ENCODE measurements at regions not wholly inside any gene's neighbourhood (a gene's known extent, or its start where the extent isn't known, plus 50 kb on each side); places are given as distances from the start of the nearest gene placed in this dataset.
A peak's percentile ranks its signal among the peaks of the same experiment; 100 is the strongest.

DNA sequence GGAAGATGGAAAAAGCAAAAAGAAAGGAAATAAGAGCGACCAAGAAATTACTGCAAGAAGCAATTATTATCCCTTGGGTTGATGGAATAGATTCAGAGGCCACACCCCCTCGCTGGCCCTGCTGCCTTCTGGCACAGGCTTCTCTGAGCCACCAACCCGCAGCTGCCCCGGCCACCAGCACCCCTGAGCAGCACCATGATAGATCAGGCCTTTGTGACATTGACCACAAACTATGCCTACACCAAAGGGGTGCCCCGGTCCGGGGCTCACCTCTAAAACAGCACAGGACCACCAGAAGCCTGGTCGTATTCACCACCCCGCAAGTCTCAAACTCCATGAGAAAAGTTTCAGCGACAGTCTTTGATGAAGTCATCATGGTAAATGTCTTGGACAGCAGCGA lies 1059.3 kb downstream of the SLITRK1 start:
- no peak for DNase-seq (ENCODE audit: low read depth)

DNA sequence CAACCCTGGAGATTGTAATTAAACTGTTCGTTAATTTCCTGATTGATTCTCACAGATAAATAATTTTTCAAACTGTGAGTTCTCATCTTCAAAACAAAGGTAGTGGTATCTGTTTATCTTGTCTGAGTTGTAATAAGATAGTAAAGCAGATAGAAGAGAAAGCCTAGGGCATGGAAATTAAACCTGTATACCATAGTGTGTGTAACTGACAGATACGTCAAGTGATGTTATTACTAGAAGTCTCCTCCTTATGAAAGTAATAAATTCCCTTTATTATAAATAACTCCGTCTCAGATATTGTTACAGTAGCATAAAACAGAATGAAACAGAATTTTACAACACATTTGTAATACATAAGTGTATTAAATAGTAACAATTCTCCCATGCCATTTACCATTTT lies 1065.1 kb downstream of the SLITRK1 start:
- no peak for DNase-seq (ENCODE audit: low read depth)

DNA sequence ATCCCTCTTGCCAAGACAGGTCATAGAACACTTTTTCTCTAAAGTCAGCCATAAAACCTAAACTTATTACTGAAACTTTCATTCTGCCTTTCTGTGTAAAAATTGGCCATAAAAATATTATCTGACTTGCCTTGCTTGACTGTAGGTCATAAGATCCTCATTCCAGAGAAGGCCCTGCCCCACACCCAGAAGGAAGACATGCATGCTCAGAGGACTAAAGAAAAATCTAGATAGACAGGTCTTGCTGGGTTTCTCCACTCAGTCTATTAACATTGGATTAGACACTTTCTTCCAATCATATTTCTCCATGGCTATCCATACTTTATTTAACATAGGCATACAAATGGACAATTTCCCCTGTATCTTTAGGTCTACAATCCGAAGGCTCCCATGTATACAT lies 1066.5 kb downstream of the SLITRK1 start:
- DNase-seq (ENCODE audit: low read depth): no peak

DNA sequence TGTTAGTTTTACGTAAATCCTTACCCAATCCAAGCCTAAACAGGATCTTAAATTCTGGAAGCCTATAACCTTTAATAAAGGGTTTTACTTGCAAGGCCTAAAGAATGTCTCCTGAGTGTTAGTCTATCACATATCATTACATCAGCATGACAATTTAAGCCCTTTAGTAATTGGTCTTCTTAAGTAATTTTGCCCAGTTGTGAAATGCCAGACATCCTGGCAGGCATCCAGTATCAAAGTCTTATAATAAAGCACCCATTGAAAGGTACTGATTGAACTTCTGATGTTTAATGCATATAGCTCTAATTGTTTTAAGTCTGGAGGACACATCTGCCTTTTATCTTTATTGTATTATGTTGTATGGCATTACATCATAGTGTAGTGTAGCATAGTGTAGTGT lies 1078.9 kb downstream of the SLITRK1 start:
- peak; percentile 9 for DNase-seq (ENCODE audit: low read depth)

DNA sequence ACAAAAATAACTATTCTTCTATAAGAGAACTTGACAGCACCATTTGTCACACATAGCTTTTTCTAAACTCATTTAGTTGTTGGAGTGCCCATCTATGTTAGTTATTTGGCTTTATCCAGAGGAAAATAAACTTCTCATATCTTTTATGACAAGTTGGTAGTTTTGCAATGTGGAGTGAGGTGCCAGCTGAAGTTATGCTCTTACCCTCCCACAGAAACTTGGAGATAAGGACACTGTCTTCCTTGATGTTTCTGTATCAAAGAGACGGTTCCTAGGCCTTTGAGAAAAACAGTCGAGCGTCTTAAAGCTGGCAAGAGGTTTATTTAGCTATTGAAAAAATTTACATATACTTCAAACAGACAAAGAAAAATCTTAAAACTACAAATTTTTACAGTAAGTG lies 1079.7 kb downstream of the SLITRK1 start:
- no peak for DNase-seq (ENCODE audit: low read depth)

DNA sequence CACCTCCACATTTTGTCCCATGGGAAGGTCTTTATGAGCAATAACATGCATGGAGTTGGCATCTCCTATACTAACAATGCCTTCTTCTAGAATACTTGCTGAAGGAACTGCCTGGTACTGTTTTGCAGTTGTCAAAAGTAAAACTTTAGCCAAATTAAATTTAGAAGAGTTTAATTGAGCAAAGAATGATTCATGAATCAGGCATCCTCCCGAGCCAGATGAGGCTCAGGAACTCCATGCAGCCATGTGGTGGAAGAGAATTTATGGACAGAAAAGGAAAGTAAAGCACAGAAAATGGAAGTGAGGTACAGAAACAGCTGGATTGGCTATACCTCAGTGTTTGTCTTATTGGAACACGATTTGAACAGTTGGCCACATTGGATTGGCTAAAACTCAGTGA lies 1081.9 kb downstream of the SLITRK1 start:
- peak; percentile 43 for DNase-seq (ENCODE audit: low read depth)

DNA sequence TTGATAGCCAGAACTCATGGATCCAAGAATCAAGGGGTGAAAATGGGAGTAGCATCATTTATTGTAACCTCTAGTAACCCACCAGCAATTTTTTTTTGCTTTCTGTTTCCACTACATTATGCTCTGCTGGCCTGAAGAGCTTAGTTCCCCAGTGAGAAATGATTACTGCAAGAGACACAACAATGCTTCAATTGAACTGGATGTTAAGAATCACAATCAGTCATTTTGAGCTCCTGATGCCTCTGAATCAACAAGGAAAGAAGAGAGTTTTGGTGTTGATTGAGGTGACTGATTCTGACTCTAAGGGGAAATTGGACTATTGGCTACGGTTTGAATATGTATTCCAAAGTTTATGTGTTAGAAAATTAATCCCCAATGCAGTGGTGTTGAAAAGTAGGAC lies 1084.4 kb downstream of the SLITRK1 start:
- DNase-seq (ENCODE audit: low read depth): no peak

DNA sequence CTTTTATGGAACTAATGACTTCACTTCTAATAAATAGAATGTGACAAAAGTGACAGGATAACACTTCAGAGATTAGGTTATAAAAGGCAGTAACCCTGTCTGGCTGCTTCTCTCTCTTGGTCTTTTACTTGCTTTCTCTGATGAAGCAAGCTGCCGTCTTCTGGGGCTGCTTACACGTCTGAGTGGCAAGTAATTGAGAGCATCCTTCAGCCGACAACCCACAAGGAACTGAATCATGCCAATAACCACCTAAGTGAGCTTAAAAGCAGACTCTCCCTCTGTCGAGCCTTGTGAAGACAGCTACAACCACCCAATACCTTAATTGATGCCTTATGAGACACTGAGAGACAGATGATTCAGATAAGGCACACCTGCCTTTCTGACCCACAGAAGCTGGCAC lies 1091.2 kb downstream of the SLITRK1 start:
- DNase-seq (ENCODE audit: low read depth): peak; percentile 19

DNA sequence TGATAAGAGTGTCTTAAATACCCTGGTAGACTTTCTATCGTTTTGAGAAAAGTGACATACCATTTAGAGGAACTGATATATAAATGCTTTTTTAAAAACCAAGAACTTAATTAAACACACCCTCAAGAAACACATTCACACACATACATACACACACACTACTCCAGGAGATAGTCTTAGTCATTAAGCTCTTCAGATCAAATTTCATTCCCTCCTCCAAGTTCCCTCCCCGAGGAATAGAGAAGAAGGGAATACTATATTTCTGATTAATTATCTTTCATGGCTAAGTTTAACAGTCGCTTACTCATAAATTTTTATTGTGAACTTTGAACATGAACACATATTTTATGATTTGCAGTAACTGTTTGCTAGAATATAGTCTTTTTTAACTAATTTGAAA lies 1109.5 kb downstream of the SLITRK1 start:
- peak; percentile 64 for DNase-seq (ENCODE audit: low read depth)

DNA sequence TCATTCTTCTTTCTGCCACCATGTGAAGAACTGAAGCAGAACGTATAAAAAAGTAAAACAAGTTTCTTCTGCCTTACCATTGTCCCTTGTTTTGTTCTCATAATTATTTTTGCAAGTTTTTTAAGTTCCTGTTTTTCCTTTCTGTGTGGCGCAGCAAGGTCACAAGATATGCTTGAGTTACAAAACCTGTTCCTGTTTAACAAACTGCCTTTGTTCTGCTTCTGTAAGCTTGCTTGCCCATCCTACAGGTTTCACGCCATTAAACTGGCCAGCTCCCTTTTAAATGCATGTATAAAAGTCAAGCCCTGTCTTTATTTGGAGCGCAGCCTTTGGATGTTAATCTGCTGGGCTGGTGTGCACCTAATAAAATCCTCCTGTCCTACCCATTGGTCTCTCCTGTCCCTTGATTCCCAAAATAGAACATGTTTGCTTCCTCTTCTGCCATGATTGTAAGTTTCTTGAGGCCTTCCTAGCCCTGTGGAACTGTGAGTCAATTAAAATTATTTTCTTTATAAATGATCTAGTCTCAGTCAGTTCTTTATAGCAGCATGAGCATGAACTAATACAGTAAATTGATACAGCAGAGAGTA lies 1115.4 kb downstream of the SLITRK1 start:
- no peak for DNase-seq (ENCODE audit: low read depth)

DNA sequence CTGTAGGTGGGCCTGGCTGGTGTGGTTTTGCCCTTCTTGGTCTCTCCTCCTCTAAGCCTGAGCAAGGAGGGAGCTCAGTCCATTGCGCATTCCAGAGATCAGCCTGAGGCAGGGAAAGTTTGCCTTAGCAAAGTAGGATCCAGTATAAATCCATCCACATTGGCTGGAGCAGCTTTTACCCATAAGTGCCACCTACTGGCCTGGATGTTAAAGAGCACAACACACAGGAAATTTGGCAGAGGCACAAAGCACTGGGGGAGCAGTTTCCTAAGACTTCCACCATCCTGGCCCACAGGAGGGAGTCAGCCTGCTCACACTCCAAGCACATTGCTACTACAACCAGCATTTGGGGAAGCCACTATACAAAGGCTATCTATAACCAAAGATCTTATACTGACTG lies 1124.2 kb downstream of the SLITRK1 start:
- DNase-seq (ENCODE audit: low read depth): peak; percentile 50

DNA sequence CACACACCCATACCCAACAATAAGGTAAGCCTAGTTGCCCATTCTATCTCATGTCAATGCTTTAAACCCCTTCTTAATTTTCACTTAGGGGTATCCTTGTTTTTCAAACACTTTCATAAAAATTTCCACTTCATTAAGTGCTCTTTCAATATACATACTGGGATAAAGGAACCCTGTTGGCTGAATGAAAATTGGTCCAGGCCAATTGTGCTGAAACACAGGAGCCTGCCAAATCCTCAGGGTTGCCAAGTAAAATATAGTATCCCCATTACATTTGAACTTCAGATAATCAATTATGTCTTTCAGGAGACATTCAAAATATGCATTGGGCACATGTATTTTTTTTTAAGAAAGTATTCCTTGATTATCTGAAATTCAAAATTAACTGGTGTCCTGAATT lies 1131.1 kb downstream of the SLITRK1 start:
- DNase-seq (ENCODE audit: low read depth): no peak

DNA sequence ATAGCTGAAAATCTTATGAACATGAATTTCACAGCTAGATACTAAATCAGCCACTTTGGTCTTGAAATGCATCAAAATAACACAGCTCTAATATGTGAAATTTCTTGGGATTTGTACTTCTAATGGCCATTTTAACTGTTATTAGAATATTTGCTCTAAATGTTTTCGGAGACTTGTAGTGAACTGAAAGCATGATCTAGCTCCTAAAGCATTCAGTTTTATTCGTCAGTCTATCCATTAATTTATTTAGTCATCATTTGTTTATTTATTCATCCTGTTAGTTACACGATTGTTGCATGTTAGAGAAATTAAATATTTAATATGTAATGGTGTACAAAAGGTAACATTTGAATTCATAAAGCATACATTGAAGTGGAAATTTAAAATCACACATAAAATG lies 1132.7 kb downstream of the SLITRK1 start:
- no peak for DNase-seq (ENCODE audit: low read depth)

DNA sequence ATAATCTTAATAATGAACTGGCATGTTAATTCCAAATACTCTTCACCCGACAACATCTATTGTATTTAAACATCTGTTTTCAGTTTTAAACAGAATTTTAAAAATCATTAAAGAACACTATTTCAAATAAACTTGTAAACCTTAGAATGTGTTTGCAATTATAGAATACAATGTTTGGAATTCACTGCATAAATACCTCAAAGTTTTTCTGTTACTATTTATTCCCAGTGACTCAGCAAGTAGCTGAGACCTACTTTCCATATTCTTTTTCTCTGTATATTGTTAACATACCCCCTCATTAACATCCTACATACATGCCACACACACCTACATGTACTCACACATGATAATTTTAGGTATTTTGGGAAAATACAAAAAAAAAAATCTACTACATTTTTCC lies 1134.3 kb downstream of the SLITRK1 start:
- DNase-seq (ENCODE audit: low read depth): no peak

DNA sequence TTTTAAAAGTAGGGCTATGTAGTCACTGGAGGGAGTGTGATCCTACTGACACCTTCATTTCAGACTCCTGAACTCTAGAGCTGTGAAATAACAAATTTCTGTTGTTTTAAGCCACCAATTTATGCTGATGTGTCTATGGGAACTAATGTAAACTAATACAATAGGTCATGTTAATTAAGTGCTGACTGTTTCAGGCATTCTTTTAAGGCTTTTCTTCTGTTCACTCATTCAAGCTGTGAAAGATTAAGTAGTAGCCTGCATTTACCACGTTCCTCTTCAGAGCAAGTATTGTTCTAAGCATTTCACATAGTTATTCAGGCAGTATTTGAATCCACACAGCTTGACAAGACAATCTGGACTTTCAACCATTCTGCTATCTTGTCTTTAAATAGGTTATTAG lies 1135.0 kb downstream of the SLITRK1 start:
- no peak for DNase-seq (ENCODE audit: low read depth)

DNA sequence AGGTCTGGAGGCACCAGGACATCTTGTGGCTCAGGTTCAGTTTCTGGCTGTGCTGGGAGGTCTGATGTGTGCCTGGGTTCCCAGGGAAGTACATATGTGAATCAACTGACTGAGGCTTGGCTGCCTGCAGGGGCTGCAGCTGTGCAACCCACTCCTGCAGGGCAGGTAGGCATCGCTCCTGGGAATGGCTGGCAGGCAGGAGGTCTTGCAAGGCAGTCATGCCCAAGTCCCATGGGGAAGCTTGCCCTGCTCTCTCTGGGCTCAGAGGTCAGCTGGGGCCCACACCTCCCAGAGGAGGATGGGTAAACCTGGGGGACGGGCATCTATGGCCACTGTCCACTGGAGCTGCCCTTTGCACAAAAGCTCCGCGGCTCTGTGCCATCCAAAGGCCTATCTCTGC lies 1141.8 kb downstream of the SLITRK1 start:
- no peak for DNase-seq (ENCODE audit: low read depth)

DNA sequence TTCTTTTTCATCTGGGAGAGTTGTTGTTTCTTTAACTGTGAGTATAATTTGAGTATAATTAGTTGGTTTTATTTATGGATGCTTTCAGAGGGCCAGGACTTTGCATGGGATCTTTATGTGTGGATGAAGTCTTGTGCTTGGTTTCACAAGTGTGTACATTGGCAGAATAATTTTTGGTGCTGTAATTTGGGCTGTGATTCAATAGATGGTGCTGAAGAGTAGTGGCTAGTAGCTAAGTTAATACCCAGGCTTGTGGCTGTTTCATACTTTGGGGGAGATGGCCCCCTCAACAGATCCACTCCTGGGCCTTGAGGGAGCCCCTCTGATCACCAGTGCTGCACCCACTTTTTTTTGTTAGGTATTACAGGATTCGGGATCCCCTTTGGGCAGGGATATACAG lies 1142.4 kb downstream of the SLITRK1 start:
- no peak for DNase-seq (ENCODE audit: low read depth)

DNA sequence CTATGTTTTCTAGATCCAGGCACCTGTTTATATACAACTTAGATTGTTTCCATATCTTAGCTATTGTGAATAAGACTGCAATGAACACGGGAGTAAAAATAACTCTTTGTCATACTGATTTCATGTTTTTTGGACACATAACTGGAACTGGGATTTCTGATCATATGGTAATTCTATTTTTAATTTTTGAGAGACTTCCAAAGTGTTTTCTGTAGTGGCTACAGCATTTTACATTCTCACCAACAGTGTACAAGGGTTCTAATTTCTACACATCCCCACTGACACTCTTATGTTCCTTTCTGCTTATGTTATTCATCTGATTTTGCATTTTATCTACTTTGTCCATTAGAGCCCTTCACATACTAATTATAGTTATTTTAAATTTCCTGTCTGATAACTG lies 1152.9 kb downstream of the SLITRK1 start:
- DNase-seq (ENCODE audit: low read depth): no peak

DNA sequence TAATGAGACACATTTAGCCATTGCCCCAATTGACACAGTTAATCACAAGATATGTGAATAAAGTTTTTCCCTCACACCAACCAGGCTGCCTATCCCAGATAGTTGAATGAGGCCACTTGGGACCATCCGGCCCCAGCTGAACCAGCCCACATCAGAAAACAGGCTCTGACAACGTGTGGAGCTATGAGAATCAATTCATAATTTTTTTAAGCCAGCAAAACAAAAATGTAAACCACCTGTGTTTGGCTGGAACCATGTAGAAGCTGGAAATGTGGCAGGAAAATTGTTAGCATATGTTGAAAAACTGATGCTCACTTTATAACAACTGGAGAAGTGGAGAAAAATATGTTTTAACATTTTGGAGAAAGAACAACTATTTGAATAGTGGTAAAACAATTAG lies 1161.3 kb downstream of the SLITRK1 start:
- no peak for DNase-seq (ENCODE audit: low read depth)

DNA sequence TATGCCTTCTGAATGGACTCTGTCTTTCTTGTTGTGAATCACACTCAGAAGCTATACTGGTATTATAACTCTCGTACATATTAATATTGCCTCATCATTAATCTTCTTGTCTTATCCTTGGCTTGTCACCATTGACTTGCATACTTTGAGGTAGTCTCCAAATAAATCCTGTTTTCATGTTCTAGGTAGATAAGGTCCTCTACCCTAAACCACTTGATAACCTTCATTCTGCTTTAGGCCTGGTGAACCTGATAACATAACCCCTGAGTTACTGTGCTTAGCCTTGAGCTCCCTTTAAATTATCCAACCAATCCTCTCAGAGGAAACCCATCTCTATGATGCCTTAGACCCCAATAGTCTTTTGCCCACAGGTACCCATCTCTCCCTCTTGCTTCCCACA lies 1162.3 kb downstream of the SLITRK1 start:
- DNase-seq (ENCODE audit: low read depth): no peak

DNA sequence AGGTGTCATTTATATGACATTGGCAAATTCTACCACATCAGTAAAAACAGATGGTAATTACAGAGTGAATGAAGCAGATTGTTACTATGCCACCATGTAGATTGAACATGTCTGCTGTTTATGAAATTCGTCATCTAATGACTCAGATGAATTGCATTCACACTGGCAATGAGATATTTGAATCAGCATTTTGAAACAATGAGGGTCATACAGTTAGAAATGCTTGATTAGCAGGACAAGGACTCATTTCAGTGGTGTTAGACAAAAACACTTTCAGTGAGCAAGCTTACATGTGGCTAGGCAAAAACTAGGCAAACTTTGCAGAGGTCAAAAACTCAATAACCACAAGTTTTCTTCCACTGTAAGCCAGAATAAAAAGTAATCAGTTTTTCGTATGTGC lies 1165.0 kb downstream of the SLITRK1 start:
- peak; percentile 94 for DNase-seq (ENCODE audit: low read depth)

DNA sequence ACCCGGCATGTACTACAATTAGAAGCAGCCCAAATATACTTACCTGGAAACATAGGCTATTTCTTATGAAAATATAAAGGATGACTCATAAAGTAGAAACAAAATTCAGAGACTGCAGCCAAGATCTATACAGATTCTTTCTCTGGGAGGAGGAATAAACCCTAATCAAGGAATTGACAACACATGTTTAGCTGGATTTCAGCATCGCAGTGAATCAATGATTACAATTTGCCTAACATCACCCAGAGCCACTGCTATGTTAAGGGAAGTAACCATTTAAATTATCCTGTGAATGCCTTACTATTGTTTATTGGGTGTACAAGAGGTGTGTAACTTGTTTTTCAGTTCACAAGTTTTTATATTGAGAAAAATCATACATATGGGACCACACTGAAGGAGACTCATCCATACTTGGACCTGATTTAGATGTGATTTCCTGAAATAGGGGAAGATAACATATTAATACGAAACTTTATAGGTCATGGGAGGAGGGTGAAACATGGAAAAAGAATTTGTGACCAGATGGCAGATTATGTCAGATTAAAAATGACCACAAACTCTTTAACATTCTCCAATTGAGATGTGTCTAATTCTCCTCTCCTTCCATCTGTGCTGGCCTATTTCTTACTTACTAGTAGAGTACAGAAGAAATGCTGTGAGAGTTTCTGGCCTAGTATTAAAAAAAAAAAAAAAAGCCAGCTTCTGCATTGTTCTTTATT lies 1168.4 kb downstream of the SLITRK1 start:
- DNase-seq (ENCODE audit: low read depth): peak; percentile 86

DNA sequence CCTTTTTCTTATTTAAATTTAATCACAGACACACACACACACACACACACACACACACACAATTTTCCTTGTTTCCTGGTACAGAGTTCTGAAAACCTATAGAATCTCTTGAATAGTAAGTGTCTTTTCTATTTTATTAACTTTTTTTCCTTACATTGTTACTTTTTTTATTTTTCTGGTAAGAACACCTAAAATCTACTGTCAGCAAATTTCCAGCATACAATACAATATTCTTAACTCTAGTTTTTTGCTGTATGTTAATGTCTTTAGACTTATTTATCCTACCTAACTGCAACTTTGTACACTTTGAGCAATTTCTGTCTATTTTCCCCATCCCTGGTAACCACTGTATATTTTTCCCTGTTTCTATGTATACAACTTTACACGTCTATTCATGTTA lies 1179.8 kb downstream of the SLITRK1 start:
- no peak for DNase-seq (ENCODE audit: low read depth)

DNA sequence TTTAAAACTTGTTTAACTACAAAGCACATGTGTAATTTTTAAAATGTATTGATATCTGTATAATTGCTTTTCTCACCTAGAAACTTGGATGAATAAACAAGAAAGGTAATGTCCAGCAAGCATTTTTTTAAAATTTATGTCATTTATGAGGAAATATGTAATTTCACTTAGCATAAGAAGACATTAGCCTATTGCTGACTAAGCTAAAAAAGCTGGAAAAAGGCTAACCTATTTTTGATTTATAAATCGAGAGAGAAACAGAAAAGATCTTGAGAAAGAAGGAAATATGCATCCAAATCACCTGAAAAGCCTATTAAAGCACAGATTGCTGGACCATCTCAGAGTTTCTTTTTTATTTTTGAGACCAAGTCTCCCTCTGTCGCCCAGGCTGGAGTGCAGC lies 1181.3 kb downstream of the SLITRK1 start:
- DNase-seq (ENCODE audit: low read depth): no peak
